OCI-LY3 (cell line): ENCODE measurements at regions not wholly inside any gene's neighbourhood (a gene's known extent, or its start where the extent isn't known, plus 50 kb on each side); places are given as distances from the start of the nearest gene placed in this dataset.

Source experiments
- CTCF ChIP-seq: fragments of 200-600, 300-600 bp; sonication (generic); IDR thresholded peaks from 2 replicates; pipeline ENCODE4 v1.5.1; 2014; ENCODE audit warnings: antibody characterized with exemption, low read length, low read depth
- EZH2phosphoT487 ChIP-seq: fragments of 200-600 bp; shearing (Covaris generic); IDR thresholded peaks from 2 replicates; pipeline ENCODE4 v1.6.1; 2018; ENCODE audit warnings: antibody characterized with exemption, mixed run types, low read depth

GRCh38 chr9:14497476-14497875, 183.5 kb upstream of the NFIB start:
- no peak for TF ChIP-seq EZH2phosphoT487
- TF ChIP-seq CTCF = no peak
